ENCODE measurements at regions not wholly inside any gene's neighbourhood (a gene's known extent, or its start where the extent isn't known, plus 50 kb on each side); places are given as distances from the start of the nearest gene placed in this dataset.

DNA sequence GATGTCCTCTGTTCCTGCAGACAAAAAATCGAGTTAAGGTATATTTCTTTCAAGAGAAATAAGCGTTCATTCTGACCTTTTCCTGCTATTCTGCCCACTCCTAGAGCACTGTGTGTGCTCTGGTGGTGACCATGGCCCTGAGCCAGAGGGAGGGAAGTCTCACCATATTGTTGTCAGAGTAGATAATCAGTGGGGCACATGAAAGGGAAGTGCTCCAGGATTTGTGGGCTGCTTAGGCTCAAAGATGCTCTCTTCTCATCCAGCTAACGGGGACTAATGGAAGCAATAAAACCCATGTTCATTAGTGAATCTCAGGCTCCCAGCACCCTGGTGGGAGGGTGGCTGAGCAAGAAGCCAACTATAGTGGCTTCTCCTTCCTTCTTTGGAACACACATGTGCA lies 70.7 kb upstream of the EOMES start:
- TF ChIP-seq, protein P1, sequence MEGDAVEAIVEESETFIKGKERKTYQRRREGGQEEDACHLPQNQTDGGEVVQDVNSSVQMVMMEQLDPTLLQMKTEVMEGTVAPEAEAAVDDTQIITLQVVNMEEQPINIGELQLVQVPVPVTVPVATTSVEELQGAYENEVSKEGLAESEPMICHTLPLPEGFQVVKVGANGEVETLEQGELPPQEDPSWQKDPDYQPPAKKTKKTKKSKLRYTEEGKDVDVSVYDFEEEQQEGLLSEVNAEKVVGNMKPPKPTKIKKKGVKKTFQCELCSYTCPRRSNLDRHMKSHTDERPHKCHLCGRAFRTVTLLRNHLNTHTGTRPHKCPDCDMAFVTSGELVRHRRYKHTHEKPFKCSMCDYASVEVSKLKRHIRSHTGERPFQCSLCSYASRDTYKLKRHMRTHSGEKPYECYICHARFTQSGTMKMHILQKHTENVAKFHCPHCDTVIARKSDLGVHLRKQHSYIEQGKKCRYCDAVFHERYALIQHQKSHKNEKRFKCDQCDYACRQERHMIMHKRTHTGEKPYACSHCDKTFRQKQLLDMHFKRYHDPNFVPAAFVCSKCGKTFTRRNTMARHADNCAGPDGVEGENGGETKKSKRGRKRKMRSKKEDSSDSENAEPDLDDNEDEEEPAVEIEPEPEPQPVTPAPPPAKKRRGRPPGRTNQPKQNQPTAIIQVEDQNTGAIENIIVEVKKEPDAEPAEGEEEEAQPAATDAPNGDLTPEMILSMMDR (IDR thresholded peaks at IDR 0.05): no peak
- no peak for TF ChIP-seq EZH2phosphoT487 (IDR thresholded peaks at IDR 0.05)
